ENCODE measurements at regions not wholly inside any gene's neighbourhood (a gene's known extent, or its start where the extent isn't known, plus 50 kb on each side); places are given as distances from the start of the nearest gene placed in this dataset.

- no peaks in the 10 kb centered on the region for H3K36me3 ChIP-seq (ENCODE audit: control insufficient read depth in 2 of 3, insufficient read depth in 3 of 3, low read length in 3 of 3)
- Mint-ChIP-seq H3K4me1 (peaks cover 0 to 28% (median 3%) of the 10 kb centered on the region in 7 donors), H3K9me3 (no peaks in the 10 kb centered on the region), H3K4me3 (no peak overlapping the region), H3K27me3 (peaks cover 4 to 27% (median 10%) of the 10 kb centered on the region in 5 donors), H3K36me3 (no peaks in the 10 kb centered on the region), H3K27ac (no peak overlapping the region)
- intact Hi-C loops (cut with micrococcal nuclease), result no loop called here
- H3K27ac ChIP-seq (ENCODE audit: low read depth, low read length), result no peak overlapping the region
- H3K4me3 ChIP-seq (ENCODE audit: low read length), result no peak overlapping the region
- POLR2A ChIA-PET, result no interaction called here
- no peaks in the 10 kb centered on the region for H3K9me3 ChIP-seq (ENCODE audit: control insufficient read depth in 2 of 3, low read length in 3 of 3)
- DNase-seq (no peak), ATAC-seq (no peak)
- H3K4me1 ChIP-seq (ENCODE audit: control insufficient read depth in 2 of 2, insufficient read depth in 2 of 2, low read length in 2 of 2), result no peaks in the 10 kb centered on the region
- CTCF ChIA-PET, result interaction anchor here (1.1 kb wide), 1 partner anchor 19 kb away, joined by 3 read pairs; no protein-coding TSS in a partner anchor
- no peaks in the 10 kb centered on the region for H3K27me3 ChIP-seq (ENCODE audit: control insufficient read depth in 2 of 2, insufficient read depth in 2 of 2, low read length in 2 of 2)
Measured at GRCh38 chr9:105886136-105886535, 191.8 kb downstream of the TMEM38B start.

GRCh38 chr9:105887679-105888078, 193.3 kb downstream of the TMEM38B start:
- DNase-seq (peak in 1 of 9 donors; percentile 9), ATAC-seq (no peak)
- H3K9me3 ChIP-seq (ENCODE audit: control insufficient read depth in 2 of 3, low read length in 3 of 3), result no peaks in the 10 kb centered on the region
- H3K27me3 ChIP-seq (ENCODE audit: control insufficient read depth in 2 of 2, insufficient read depth in 2 of 2, low read length in 2 of 2), result no peaks in the 10 kb centered on the region
- intact Hi-C loops (cut with micrococcal nuclease), result no loop called here
- no peak overlapping the region for H3K27ac ChIP-seq (ENCODE audit: low read depth, low read length)
- H3K27ac Mint-ChIP-seq, result no peak overlapping the region
- H3K36me3 ChIP-seq (ENCODE audit: control insufficient read depth in 2 of 3, insufficient read depth in 3 of 3, low read length in 3 of 3), result no peaks in the 10 kb centered on the region
- H3K36me3 Mint-ChIP-seq, result no peaks in the 10 kb centered on the region
- no peaks in the 10 kb centered on the region for H3K4me1 ChIP-seq (ENCODE audit: control insufficient read depth in 2 of 2, insufficient read depth in 2 of 2, low read length in 2 of 2)
- ChIA-PET POLR2A (no interaction called here), CTCF (no interaction called here)
- no peak overlapping the region for H3K4me3 Mint-ChIP-seq
- H3K9me3 Mint-ChIP-seq, result no peaks in the 10 kb centered on the region
- no peak overlapping the region for H3K4me3 ChIP-seq (ENCODE audit: low read length)
- H3K27me3 Mint-ChIP-seq, result peaks cover 0 to 27% (median 10%) of the 10 kb centered on the region in 5 donors
- H3K4me1 Mint-ChIP-seq, result peaks cover 0 to 23% (median 3%) of the 10 kb centered on the region in 7 donors

DNA sequence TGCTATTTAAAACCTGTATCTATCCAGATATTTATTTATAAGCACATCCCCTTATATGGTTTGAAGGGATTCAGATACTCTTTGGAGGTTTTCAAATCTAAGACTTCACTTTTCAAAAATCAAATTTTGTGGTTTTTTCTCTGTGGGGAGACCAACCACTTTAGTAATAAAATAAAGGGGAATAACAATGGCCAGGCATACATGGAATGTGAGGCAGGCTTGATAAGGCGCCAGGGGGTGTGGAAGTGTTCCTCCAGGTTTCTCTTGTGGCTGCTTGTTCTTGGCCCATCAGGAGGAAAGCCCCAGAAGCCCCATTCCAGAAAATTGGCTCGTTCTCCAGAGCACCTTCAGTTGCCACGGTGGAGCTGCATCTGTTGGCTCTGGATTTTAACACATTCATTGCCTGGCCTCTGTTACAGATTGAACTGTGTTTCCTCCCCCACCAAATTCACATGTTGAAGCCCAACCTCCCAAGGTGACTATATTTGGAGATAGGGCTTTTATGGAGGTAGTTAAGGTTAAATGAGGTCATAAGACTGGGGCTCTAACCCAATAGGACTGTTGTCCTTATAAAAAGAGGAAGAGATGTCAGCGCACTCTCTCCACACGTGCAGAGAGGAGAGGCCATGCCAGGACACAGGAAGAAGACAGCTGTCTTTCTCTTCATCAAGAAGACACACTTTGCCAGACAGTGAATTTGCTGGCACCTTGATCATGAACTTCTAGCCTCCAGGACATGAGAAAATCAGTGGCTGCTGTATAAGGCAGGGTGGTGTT, 195.9 kb downstream of the TMEM38B start:
- CTCF ChIA-PET, result no interaction called here
- POLR2A ChIA-PET, result no interaction called here
- peaks cover 0 to 28% (median 10%) of the 10 kb centered on the region in 5 donors for H3K27me3 Mint-ChIP-seq

DNA sequence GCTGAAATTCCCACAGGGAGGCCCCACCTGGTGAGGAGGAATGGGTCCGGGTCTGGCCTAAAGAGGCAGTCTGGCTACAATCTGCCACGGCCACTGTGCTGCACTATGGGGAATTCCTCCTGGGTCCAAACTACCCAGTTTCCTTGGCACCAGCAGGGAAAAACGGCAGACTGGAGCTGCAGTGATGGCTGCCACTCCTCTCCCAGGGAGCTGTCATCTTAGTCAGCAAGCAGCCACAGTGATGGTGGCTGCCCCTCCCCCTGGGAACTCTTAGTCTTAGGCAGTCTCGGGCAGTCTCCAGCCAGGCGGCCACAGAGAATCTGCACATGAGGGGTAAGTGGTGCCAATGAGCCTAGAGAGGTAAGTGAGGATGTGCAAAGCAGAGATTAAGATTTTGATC, 205.8 kb downstream of the TMEM38B start:
- H3K4me1 Mint-ChIP-seq, result peaks cover 0 to 3% (median 0%) of the 10 kb centered on the region in 7 donors
- H3K4me3 Mint-ChIP-seq, result no peak overlapping the region
- no peaks in the 10 kb centered on the region for H3K4me1 ChIP-seq (ENCODE audit: control insufficient read depth in 2 of 2, insufficient read depth in 2 of 2, low read length in 2 of 2)
- ChIA-PET CTCF (no interaction called here), POLR2A (no interaction called here)
- no peak overlapping the region for H3K27ac Mint-ChIP-seq
- ATAC-seq (no peak), DNase-seq (no peak)
- no peaks in the 10 kb centered on the region for H3K27me3 ChIP-seq (ENCODE audit: control insufficient read depth in 2 of 2, insufficient read depth in 2 of 2, low read length in 2 of 2)
- H3K36me3 ChIP-seq (ENCODE audit: control insufficient read depth in 2 of 3, insufficient read depth in 3 of 3, low read length in 3 of 3), result no peaks in the 10 kb centered on the region
- peaks cover 0 to 7% (median 0%) of the 10 kb centered on the region in 11 donors for H3K9me3 Mint-ChIP-seq
- H3K36me3 Mint-ChIP-seq, result no peaks in the 10 kb centered on the region
- no peaks in the 10 kb centered on the region for H3K9me3 ChIP-seq (ENCODE audit: control insufficient read depth in 2 of 3, low read length in 3 of 3)
- peaks cover 4 to 19% (median 12%) of the 10 kb centered on the region in 5 donors for H3K27me3 Mint-ChIP-seq
- no peak overlapping the region for H3K4me3 ChIP-seq (ENCODE audit: low read length)
- no peak overlapping the region for H3K27ac ChIP-seq (ENCODE audit: low read depth, low read length)
- intact Hi-C loops (cut with micrococcal nuclease), result no loop called here

More for the DNA sequence above, 195.9 kb downstream of the TMEM38B start:
- Histone ChIP-seq H3K9me3 (ENCODE audit: control insufficient read depth in 2 of 3, low read length in 3 of 3) (no peaks in the 10 kb centered on the region), H3K4me1 (ENCODE audit: control insufficient read depth in 2 of 2, insufficient read depth in 2 of 2, low read length in 2 of 2) (no peaks in the 10 kb centered on the region), H3K36me3 (ENCODE audit: control insufficient read depth in 2 of 3, insufficient read depth in 3 of 3, low read length in 3 of 3) (no peaks in the 10 kb centered on the region), H3K4me3 (ENCODE audit: low read length) (no peak overlapping the region), H3K27ac (ENCODE audit: low read depth, low read length) (no peak overlapping the region), H3K27me3 (ENCODE audit: control insufficient read depth in 2 of 2, insufficient read depth in 2 of 2, low read length in 2 of 2) (no peaks in the 10 kb centered on the region)
- Mint-ChIP-seq H3K9me3 (no peaks in the 10 kb centered on the region), H3K27ac (no peak overlapping the region), H3K4me1 (peaks cover 0 to 5% (median 0%) of the 10 kb centered on the region in 7 donors), H3K36me3 (no peaks in the 10 kb centered on the region), H3K4me3 (no peak overlapping the region)
- ATAC-seq, result no peak
- no peak for DNase-seq
- intact Hi-C loops (cut with micrococcal nuclease), result no loop called here

DNA sequence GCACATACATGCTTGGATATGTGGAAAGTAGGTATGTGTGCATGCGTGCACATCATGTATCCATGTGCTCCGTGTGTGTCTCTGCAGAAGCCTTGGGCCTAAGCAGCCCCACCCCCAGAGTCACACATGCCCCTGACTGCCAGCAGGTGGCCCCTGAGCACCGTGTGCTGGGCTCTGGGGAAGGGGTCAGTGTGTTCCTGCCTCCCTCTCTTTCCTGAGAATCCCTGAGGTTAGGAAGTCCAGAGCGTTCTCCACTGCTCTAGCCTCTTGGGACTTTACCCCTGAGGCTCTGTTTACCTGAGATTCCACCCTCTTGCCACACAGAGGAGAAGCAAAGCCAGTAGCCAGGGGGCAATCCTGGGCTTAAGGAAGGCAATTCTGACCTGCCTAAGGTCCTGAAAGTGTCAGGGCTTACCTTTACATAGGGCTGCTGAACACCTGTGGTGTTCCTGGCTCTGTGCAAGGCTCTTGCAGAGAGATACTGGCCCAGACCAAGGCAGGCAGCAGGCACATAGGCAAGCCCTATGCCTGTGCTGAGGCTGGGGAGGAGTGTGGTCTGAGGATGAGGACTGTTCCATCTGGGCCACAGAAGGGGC, 207.3 kb downstream of the TMEM38B start:
- intact Hi-C loops (cut with micrococcal nuclease), result no loop called here
- Histone ChIP-seq H3K9me3 (ENCODE audit: control insufficient read depth in 2 of 3, low read length in 3 of 3) (no peaks in the 10 kb centered on the region), H3K27me3 (ENCODE audit: control insufficient read depth in 2 of 2, insufficient read depth in 2 of 2, low read length in 2 of 2) (no peaks in the 10 kb centered on the region), H3K36me3 (ENCODE audit: control insufficient read depth in 2 of 3, insufficient read depth in 3 of 3, low read length in 3 of 3) (no peaks in the 10 kb centered on the region), H3K4me3 (ENCODE audit: low read length) (no peak overlapping the region), H3K27ac (ENCODE audit: low read depth, low read length) (no peak overlapping the region), H3K4me1 (ENCODE audit: control insufficient read depth in 2 of 2, insufficient read depth in 2 of 2, low read length in 2 of 2) (no peaks in the 10 kb centered on the region)
- peak; percentile 22 for ATAC-seq
- no peak overlapping the region for H3K27ac Mint-ChIP-seq
- H3K27me3 Mint-ChIP-seq, result peaks cover 4 to 19% (median 9%) of the 10 kb centered on the region in 5 donors
- H3K36me3 Mint-ChIP-seq, result no peaks in the 10 kb centered on the region
- ChIA-PET CTCF (no interaction called here), POLR2A (no interaction called here)
- no peak overlapping the region for H3K4me3 Mint-ChIP-seq
- H3K4me1 Mint-ChIP-seq, result peaks cover 0 to 3% (median 0%) of the 10 kb centered on the region in 7 donors
- DNase-seq, result no peak
- H3K9me3 Mint-ChIP-seq, result peaks cover 0 to 7% (median 0%) of the 10 kb centered on the region in 11 donors

GRCh38 chr9:105908069-105908468, 213.7 kb downstream of the TMEM38B start:
- no peaks in the 10 kb centered on the region for H3K4me1 ChIP-seq (ENCODE audit: control insufficient read depth in 2 of 2, insufficient read depth in 2 of 2, low read length in 2 of 2)
- no peaks in the 10 kb centered on the region for H3K9me3 ChIP-seq (ENCODE audit: control insufficient read depth in 2 of 3, low read length in 3 of 3)
- H3K36me3 ChIP-seq (ENCODE audit: control insufficient read depth in 2 of 3, insufficient read depth in 3 of 3, low read length in 3 of 3), result no peaks in the 10 kb centered on the region
- Mint-ChIP-seq H3K27me3 (peaks cover 0 to 5% (median 0%) of the 10 kb centered on the region in 5 donors), H3K36me3 (no peaks in the 10 kb centered on the region), H3K27ac (no peak overlapping the region), H3K4me3 (no peak overlapping the region), H3K4me1 (peaks cover 0 to 3% (median 0%) of the 10 kb centered on the region in 7 donors), H3K9me3 (peaks cover 0 to 5% (median 0%) of the 10 kb centered on the region in 11 donors)
- ChIA-PET CTCF (no interaction called here), POLR2A (no interaction called here)
- DNase-seq (no peak), ATAC-seq (no peak)
- intact Hi-C loops (cut with micrococcal nuclease), result no loop called here
- H3K27me3 ChIP-seq (ENCODE audit: control insufficient read depth in 2 of 2, insufficient read depth in 2 of 2, low read length in 2 of 2), result no peaks in the 10 kb centered on the region
- H3K27ac ChIP-seq (ENCODE audit: low read depth, low read length), result no peak overlapping the region
- no peak overlapping the region for H3K4me3 ChIP-seq (ENCODE audit: low read length)

Data from naive thymus-derived CD4-positive, alpha-beta T cell (primary cell).